HG03565 (cell line): ENCODE measurements at regions not wholly inside any gene's neighbourhood (a gene's known extent, or its start where the extent isn't known, plus 50 kb on each side); places are given as distances from the start of the nearest gene placed in this dataset.

Experiments used
- ATAC-seq: cut with Tn5 transposase; IDR thresholded peaks from one replicate; pipeline ENCODE4 v1.9.1; 2021; ENCODE audit warnings: mild to moderate bottlenecking, moderate library complexity; ENCODE audit not compliant: unreplicated experiment

DNA sequence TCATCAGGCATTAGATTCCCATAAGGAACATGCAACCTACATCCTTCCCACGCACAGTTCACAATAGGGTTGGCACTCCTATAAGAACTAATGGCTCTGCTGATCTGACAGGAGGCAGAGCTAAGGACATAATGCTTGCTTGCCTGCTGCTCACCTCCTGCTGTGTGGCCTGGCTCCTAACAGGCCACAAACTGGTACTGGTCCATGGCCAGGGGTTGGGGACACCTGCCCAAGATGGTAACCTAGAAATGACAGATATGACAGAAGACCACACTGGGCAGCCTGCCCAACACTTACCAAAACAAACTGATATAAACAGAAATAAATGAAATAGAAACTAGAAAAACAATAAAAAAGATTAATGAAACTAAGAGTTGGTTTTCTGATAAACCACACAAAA lies 325.6 kb downstream of the SEC23A start:
- no peak for ATAC-seq

DNA sequence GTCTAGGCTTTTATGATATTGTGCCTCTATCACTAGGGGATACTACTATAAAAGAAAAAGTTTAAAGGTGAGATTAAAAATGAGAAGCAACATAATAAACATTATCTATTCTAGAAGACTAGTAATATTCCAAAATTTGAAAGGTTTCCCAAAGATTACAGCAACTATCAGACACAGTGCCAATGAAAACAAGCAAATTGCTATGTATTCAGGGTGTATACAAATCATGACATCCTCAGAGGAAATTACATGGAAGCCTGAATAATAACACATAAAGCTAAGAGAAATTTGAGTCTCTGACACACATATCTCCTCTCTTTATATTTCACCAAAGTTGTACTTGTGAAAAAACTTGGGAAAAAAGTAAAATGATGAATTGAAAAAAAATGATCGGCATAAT lies 327.0 kb downstream of the SEC23A start:
- ATAC-seq, result no peak

DNA sequence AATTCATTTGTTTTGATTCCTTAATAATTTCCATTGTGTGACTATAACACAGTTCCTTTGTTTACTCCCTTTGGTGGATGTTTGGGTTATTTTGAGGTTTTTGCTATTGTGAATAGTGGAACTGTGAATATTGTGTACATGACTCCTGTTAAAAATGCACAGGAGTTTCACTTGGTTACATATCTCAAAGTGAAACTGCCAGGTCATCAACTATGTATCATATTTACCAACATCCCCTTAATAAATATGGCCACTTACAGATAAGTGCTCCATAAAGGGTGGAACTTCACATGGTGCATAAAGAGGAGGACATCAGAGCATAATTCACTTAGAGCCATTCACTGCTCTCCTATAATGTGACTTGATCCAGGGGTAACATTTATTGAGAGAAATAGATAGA lies 328.9 kb downstream of the SEC23A start:
- ATAC-seq, result no peak

DNA sequence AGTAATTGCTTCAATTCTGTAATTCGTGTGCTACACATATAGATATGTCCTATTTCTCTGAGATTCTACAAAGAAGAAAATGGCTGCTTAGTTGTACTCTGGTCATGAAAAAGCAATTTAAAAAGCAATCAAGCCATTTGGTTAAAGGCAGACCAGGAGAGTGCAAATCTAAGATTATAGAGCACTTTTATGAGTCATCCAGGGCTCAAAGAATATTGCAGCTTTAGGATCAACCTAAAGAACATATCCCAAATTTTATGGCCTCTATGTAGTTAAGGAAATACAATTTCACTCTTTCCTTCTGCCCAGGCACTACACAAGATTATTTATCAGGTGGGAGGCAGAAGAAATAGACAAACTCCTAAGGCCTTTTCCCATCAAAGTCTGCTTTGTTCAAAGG lies 332.8 kb downstream of the SEC23A start:
- no peak for ATAC-seq

DNA sequence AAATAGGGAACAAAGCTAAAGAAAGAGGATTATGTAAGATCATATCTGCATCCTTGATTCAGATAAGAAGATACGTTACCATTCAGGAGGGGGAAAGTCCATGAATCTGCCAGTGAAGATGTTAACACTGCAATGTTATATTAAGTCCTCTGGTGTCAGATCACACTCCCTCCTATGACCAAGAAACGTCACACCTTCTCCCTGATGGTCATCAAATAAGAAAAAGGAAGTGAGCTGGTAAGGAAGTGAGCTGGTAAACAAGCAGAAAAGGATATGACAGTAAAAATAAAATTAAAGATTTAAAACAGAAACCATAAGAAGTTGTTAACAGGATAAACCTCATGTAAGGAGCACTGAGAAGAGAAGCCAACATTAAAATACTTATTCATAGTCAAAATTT lies 340.2 kb downstream of the SEC23A start:
- no peak for ATAC-seq

DNA sequence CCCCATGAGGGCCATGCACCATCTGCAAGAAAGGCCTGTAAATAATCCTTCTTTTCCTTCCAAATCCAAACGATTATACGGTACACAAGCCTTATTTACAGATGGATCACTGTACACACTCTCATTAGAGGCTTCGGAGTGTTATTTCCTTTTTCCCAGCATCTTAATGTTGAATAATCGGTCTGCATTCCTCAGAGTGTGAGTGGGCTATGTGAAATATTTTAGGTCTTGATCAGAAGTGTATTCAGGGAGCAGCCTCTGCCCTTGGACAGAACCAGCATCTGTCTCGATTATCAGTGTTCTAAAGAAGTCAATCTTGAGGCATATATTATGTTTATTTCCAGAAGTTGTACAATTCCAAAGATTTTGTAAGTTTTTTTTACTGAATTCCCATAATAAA lies 340.6 kb downstream of the SEC23A start:
- no peak for ATAC-seq

DNA sequence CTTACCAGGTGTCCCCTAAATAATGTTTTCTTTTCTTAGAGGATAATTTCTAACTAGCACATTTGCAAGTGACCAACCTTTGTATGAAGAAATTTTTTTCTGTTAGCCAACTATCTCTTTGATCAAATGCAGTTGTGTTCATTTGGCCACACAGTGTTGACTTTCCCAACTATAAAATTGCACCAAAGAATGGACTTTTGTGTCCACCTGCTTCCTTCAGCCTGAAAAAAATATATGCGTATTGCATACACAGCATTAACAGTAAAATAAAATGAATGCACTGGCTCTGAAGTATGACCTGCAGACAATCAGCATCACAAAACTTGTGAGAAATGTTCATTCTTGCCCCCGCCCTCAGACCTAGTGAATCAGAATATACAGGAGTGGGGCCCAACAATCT lies 342.0 kb downstream of the SEC23A start:
- no peak for ATAC-seq

DNA sequence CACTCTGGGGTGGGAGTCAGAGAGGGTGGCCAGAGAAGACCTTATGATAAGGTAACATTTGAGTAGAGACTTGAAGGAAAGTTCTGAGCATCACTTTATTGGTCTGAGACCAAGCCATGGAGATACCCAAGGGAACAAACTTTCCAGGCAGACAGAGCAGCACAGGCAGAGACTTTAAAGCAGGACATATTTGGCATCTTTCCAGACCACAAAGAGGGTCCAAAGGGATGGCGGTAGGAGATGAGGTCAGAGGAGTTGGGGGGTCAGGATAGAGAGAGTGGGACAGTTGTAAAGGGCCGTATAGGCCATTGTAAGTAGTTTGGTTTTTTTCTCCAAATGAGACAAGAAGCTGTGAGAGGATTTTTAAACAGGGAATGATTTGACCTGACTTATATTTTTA lies 344.4 kb downstream of the SEC23A start:
- ATAC-seq, result no peak

DNA sequence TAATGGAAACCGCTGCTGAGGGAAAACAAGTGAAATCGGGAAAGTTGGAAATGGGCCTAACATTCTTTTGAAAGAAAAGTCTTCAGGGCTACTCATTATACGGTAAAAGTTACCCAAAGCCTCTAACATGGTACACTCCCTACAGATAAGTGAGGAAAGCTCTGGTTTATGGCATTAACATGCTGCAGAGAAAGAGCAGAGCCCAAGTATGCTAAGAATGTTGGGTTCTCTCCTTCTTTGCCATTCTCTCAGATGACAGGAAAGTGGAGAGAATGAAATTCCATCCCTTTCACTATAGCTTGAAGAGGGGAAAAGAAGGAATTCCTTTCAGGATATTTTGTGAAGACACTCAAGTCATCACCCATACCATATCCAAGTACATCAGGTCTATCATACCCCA lies 348.0 kb downstream of the SEC23A start:
- no peak for ATAC-seq

DNA sequence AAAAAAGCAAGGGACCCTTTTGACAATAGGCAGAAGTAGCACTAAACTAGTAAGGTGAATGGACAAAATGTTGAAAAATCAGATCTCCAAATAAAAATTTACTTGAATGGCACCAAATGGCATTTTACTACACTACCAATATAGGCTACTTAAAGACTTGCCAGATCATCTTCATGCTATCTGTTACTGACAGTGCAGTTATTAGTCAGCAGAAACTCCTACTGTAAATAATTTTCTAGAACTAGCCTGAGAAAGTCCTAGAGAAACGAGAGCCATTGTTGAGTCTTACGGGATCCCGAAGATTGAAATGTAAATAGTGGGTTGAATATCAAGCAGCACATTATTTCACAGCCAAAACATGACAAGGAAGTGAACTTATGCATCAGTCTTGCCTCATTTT lies 350.3 kb downstream of the SEC23A start:
- no peak for ATAC-seq

DNA sequence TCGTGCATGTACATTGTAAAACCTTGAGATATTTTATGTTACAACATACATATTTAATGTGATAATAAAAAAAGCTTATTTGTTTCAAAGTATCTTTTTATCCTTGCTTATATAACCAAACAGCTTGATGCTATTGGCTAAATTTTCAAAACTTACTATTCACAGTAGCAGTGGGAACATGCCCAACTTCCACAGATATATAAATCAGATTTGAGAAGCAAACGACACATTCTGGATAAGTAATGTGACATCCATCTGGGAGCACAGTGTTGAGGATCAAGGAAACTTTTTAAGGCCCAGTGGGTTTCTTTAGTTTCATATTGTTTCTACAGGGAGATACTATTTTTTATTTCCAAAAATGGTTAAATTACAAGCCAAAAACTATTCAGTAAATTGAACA lies 350.7 kb downstream of the SEC23A start:
- no peak for ATAC-seq

DNA sequence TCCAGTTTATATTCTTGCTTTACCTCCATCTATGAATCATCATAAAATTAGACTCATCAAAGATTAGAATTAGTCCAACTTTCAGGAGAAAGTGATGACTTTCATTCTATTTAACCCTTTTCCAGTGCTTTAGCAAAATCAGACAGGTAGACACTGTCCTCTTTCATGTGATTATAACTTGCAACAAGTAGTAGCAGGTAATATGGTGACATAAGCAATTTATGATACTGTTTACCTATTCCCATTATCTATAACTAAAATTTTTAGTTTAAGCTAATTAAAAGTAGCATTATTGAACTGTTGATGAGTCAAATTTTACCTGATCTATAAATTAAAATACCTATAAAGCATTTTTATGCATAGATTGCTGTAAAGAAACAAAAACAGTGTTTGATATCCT lies 351.6 kb downstream of the SEC23A start:
- ATAC-seq, result no peak

DNA sequence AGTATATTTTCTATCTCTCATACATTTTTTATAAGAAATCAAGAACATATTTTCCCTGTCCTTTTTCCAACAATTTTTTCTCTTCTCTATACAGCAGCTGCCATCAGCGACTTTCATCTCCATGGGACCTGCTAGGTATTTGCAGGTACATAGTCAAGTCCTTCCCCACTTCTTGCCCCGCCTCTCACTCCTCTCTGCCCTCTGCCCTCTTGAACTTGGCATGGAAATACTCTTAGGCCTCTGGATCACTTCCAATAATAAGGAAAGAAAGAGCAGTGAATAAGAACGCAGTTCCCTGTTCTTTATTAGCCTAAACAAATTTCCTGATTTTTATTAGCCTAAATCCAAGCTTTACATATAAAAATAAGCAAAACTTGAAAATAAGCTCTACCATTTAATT lies 353.1 kb downstream of the SEC23A start:
- ATAC-seq, result no peak

DNA sequence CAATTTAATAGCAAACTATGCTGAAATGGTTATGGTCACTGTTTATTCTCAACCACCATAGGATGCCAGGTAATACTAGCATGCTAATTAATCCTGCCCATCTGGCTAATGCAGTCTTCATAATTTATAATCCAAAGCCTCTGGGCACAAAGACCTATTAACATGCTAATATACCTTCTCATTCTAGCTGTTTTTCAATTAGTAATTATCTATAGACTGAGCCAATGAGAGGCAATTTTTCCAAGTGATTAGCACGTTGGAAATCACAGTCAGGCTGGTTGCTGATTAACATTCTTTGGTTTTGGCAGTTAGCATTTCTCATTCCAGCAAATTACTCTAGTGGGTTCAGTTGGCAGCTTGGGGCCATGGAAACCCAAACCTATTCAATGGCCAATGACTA lies 357.2 kb downstream of the SEC23A start:
- ATAC-seq, result no peak

DNA sequence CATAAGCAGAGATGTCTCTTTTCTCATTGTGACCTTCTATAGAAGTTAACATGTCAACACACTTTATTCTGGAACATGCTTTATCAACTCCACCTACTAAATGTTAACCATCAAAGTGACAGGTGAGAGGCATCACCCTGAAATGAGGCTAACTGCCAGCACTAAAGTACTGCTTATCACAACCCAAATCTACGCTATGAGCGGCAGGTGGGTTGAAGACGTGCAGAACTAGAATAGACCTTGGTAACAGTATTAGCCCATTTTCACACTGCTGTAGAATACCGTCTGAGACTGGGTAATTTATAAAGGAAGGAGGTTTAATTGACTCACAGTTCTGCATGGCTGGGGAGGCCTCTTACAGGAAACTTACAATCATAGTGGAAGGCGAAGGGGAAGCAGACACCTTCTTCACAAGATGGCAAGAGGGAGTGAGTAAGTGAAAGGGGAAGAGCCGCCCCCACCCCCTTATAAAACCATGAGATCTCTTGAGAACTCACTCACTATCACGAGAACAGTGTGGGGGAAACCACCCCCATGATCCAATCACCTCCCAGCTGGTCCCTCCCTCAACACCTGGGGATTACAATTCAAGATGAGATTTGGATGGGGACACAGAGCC lies 359.0 kb downstream of the SEC23A start:
- no peak for ATAC-seq

DNA sequence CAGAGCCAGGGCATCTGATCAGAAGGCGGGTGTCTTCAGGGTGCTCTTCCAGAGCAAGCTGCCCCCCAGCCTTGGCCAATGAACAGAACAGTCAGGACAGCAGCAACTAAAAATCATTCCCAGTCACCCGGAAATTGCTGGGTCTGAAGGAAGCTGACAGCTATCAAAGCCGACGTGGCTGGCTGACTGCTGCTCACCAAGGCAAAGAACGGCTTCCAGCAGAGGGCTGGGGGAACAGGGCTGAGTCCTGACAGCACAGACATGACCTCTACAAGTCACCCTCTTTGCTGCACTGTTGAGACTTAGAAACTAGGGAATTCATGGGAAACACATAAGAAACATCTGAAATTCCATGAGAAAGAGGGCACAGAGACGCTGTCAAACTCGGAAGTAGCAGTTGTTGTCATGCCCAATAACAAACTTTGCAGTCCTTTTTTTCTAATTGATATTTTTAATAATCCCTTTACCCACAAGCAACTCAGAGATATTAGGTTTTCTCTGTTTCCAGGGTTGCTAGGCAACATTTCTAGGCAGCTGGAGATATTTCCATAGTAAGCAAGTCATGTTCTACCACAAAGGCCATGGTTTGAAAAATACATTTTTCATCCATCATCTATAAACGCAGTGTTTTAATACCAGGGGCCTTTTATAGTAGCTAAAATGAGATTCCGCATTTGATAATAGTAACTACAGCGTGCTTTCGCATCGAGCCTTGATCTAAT lies 365.2 kb downstream of the SEC23A start:
- no peak for ATAC-seq

DNA sequence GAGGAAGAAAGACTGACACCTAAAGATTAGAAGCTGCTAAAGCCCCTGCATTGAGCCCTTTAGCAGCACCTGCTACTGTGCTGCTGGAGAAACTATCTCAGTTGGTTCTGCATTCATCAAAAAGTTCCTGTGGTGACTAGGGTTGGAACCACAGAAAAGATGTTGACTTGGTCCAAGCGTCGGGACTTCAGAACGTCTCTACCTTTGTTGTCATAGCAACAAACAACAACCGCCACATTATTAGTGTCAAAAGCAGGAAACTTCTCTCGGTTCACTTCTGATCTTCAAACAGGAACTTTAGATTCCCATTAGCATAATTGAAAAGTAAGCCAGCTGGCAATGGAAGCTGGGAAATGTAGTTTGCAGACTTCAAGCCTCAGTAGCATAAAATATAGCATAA lies 368.0 kb downstream of the SEC23A start:
- ATAC-seq, result no peak

DNA sequence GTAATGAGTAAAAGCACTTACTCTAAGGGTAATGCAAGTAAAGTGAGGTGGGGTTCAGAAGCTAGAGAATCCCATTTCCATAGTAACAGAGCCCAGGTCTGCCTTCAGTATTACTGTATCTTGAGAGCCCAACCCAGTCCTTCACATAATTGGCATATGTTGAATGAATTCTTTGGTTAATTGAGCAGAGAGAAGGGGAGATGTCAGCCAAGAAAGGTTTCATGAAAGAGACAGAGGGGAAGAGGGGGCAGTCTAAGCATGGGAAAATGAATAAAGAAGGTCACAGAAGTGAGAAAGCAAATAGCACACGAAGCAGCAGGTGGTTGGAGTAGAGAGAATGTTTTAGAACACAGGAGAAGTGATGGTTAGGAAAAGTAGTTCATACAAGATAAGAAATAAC lies 371.1 kb downstream of the SEC23A start:
- no peak for ATAC-seq

DNA sequence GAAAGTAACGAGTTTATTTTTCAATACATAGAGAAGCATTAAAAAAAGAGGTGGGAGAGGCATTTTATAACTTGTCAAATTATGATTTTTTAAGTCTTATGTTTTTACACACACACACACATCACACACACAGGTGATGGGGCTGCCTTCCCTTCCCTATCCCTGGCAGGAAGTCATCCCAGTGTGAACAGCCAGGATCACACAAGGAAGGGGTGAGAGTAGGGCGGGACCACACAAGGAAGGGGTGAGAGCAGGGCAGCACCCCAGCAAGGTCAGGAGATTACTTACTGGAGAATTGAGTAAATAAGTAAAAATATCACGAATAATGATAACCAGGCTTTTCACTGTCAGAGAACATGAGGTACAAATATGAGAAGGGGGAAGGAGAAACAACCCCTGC lies 372.6 kb downstream of the SEC23A start:
- ATAC-seq, result no peak

DNA sequence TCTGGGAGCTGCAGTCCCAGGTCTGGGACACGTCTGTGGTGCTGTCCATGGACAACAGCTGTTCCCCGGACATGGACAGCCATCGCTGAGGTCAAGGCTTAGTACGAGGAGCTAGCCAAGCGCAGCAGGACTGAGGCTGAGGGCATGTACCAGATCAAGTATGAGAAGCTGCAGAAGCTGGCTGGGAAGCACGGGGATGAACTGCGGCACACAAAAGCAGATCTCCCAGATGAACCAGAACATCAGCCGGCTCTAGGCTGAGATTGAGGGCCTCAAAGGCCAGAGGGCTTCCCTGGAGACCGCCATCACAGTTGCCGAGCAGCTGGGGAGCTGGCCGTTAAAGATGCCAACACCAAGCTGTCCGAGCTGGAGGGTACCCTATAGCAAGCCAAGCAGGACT lies 375.3 kb downstream of the SEC23A start:
- no peak for ATAC-seq

DNA sequence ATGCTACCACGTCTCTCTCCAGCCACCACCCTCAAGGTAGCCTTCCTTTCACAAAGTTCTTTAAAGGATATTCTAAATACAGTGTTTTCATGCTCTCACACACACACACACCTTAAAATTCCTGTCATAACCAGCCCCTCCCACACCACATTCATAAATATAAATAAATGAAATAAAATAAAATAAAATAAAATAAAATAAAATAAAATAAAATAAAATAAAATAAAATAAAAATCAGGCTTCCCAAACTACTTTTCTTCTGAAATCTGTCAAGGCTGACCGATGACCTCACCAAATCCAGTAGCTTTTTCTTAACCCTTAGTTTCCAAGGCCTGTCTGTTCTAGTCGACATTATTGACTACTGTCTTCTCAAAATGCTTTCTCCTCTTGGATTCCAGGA lies 378.4 kb downstream of the SEC23A start:
- ATAC-seq, result no peak

DNA sequence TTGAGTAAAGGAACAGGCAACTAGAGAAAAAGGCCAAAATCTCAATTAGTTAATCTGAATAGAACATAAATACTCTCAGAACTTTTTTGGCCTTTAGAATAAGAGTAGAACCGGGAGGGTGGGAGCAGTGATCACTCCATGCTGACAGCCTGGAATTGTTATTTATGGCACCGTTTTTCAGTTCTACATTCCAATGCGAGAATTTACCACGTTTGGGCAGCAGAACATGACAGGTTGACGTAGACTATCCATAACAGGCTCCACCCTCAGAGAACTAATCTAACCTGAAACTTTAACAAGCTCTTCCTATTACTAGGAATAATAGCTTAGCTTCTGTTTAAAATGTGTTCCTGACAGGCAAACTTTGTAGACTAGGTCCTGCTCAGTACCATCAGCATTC lies 379.1 kb downstream of the SEC23A start:
- no peak for ATAC-seq

DNA sequence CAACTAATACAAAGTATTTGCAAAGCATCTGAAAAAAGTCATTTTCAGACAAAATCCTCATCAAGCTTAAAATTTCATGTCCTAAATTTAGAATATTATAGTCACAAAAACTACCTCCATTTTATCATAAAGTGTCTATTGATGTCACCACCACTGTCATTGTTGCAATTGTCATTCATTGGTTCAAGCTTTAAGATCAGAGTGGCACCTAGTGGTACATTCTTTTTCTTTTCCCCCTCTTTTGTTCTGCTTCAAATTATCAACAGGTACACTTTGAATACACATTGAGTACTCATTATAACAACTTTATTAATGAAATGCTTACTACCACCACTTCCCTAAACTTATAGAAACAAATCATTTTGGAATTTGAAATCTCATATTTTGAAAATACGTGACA lies 379.8 kb downstream of the SEC23A start:
- no peak for ATAC-seq
